NCI-H82 treated with DMSO at 0.1 percent for 48 hours (cell line): ENCODE measurements at regions not wholly inside any gene's neighbourhood (a gene's known extent, or its start where the extent isn't known, plus 50 kb on each side); places are given as distances from the start of the nearest gene placed in this dataset.

Source experiments
- DNase-seq: peaks from one replicate; lab custom pipeline; 2025; ENCODE audit not compliant: unreplicated experiment; lab: John Stamatoyannopoulos, UW

DNA sequence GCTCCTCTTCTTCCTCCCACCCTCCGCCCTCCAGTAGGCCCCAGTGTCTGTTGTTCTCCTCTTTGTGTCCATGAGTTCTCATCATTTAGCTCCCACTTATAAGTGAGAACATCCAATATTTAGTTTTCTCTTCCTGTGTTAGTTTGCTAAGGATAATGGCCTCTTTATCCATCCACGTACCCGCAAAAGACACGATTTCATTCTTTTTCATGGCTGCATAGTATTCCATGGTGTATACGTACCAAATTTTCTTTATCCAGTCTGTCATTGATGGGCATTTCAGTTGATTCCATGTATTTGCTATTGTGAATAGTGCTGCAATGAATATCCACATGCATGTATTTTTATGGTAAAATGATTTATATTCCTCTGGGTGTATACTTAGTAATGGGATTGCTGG, 82.2 kb downstream of the COPS8 start:
- no peak for DNase-seq

DNA sequence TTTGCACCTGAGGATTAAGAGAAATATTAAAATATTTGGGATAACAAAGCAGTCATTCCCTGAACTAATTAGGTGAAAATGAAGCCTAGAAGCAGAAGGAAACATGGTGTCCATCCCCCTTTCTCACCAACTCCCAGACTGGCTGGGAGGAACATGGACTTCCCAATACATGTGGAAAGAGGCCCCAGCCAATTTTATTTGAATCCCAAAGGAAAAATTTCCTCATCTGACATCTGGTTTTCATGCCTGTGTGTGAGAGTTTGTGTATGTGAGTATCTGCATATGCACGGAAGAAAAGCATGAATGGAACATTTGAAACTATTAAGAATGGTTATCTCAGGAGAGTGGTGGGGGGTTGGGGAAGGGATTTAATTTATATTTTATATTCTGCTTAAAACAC, 84.3 kb downstream of the COPS8 start:
- DNase-seq = no peak

DNA sequence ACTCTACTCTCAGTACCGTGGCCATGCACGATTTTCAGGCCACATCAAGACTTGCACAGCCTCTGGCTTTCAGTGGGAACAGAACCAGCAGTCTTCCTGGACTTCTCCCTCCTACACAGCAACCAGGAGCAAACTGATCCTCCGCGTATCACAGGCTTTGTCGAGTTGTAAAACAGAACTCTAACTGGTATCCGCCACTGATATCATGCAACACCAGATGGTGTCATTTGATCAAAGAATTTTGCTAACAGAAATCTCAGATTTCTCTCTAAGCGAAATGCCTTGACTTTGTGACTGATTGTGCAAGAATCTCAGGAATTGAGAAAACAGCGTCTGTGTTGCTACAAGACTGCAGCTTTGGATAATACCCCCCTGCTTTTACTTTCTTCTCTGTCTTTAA, 85.7 kb downstream of the COPS8 start:
- no peak for DNase-seq

DNA sequence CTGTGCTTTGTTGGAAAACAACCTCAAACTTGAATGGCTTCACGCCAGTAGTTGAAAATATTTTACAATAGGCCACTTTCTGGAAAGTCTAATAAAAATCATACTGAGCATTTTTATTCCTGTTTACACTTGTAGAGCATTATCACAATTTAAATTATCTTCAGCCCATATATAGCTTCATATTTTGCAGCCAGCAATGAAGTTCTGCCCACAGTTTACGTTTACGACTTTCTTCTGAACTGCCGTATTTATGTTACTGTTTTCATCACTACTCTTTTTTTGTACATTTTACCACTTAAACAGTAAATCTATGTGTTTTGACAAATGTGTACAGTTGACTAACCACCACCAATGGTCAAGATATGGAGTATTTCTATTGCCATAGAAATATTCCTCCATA, 86.2 kb downstream of the COPS8 start:
- DNase-seq = no peak

DNA sequence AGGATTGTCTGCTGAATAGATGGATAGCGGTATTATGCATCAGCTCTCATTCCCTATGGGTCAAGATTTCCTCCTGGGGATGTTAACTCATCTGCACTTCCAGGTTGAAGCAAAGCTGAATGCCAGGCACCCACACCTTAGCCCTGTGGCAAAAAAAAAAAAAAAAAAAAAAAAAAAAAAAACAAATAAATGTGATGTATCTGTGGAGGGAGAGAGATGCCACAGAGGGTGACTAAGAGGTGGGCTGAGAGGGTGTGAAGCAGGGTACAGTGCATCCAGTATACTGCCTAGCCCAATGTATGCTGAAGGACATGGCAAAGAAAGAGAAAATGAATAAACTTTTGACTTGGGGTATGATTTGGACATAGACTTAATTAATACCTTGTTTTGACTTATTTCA, 91.4 kb downstream of the COPS8 start:
- no peak for DNase-seq

DNA sequence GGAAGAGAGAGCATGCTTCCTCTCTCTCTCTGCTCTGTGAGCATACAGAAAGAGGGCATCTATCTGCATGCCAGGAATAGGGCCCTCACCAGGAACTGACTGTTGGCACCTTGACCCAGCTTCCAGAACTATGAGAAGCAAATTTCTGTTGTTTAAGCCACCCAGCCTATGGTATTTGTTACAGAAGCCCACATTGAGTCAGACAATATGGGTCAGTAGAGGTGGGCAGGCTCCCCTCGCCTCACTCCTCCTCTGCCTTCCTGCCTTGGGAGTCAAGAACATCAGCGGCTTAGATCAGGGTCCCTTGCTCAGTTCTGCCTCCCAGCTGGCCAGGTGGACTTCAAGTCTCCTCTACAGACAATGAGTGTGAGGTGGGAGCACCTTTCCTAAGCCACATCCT, 92.3 kb downstream of the COPS8 start:
- no peak for DNase-seq

DNA sequence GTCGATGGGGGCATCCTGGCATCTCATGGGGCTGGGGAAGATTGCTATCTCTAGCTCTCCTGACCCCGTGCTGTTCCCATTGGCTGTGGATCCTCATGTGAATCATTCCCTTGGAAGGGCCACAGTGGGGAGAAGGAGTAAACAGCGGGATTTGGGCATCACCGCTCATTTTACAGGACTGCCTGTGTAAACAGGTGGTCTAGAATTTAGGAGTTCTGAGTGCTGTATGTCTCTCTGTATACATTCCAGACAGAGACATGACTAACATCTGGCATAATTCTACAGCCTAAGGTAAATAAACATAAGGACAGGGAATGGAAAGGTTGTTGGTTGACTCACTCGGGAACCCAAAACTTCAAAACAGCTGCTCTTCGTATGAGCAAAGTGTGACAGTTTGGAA, 92.7 kb downstream of the COPS8 start:
- DNase-seq = no peak

DNA sequence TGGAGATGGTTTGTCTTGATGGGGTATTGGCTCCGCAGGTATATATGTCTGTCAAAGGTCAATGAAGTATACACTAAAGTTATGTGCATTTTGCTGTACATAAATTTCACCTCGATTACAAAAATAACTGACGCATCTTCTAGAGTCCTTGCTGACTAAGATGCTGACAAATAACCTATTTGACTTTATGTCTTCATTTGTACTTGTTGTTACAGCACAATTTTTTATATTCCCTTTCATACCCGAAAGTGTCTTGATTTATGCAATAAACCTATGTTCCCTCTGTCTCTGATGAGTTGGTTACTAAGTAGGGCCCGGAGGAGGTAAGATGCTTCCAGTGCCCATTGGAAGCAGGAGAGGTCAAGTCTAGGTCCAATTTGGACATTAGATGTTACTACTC, 93.5 kb downstream of the COPS8 start:
- DNase-seq = no peak

GRCh38 chr2:237180187-237180586, 94.5 kb downstream of the COPS8 start:
- no peak for DNase-seq

DNA sequence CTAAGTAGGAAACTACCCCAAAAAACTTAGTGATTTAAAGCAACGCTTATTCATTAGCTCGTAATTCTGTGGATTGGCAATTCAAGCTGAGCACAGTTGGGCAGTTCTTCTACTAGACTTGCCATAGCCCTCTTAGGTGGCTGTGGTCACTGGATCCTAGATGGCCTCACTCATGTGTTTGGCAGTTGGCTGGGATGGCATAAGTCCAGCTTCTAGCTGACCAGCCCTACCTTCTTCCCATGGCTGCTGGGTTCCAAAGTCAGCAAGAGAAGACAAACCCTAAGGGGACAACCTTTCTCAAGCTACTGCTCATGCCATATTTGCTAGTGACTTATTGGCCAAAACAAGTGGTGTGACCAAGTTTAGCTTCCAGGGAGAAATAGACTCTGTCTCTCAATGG, 95.3 kb downstream of the COPS8 start:
- no peak for DNase-seq

DNA sequence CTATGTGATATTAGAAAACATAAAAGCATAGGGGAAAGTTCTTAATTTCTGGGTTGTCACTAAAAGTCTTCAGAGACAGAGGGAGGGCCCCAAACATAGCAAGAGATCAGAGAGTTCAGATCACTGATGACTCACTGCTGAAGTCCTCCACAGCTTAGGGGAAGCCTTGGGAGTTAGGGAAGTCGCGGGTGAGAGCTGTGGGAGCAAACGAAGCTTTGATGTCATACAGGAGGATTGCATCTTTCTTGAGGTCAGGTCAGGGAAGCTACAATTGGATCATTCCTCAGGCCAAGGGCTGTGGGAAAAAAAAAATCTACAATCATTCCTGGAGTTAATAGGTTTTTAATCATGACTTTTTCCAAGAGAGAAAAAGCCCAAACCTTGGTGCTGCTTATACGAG, 96.2 kb downstream of the COPS8 start:
- no peak for DNase-seq

GRCh38 chr2:237182422-237183123, 96.9 kb downstream of the COPS8 start:
- no peak for DNase-seq

- DNase-seq = no peak
Observed at GRCh38 chr2:237184192-237184918, 98.7 kb downstream of the COPS8 start.

DNA sequence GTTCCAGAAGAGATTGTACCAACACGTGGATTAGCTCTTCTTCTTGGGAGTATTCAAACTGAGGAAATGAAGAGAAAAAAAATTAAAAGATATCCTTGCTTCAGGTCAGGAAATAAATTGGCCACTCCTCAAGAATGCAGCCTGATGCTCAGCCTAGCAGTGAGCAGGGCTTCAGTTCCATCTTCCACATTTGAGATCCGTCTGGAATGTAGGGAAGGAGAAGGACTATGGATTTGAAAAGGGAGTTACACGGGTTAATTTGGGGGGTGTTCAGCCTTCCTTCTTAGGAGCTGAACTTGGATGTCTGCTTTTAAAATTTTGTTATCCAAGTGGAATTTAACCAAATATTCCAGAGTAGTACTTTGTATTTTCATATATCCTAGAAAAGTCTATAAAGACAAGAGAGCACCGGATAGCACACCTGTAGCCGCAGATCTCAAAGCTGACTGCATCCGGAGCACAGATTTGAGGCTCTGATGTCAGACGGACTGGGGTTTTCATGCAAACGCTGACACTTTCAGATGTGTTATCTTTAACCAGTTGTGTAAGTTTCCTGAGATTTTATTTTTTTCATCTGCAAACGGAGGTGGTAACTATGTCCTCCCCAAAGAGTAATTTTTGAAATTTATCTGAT, 99.3 kb downstream of the COPS8 start:
- no peak for DNase-seq

DNA sequence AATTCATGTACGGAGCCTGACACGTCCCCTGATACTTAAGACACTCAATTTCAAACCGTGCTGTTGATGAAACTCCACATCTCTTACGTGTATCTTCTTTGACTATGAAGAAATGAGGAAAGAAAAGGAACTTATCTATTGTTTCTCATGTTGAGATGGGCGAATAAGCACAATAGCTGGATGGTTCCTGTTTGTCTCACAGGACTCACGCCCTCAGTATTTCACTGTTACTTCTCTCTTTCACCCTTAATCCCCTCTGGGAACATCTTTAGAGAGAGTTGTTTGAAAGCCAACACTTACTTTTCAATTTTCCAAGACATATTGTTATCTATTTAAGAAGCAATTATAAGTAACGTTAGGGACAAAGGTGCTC, 99.8 kb downstream of the COPS8 start:
- no peak for DNase-seq

DNA sequence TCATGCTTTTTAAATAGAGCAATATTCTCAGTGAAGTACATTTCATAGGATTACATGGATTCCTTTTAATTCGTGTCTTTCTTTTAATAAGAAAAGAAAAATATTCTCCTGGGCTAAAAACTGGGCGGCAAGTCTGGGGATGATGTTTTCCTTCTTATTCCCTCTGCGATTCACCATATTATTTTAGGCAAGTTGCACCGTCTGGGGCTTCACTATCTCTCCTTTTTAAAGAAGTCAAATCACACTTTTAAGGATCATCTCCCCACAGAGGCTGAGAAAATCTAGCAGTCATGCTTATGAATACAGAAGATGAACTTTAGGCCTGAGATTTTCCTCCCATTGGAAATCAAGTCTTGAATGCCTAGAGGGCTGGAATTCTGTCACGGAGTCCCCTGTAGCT, 104.1 kb downstream of the COPS8 start:
- DNase-seq = no peak

DNA sequence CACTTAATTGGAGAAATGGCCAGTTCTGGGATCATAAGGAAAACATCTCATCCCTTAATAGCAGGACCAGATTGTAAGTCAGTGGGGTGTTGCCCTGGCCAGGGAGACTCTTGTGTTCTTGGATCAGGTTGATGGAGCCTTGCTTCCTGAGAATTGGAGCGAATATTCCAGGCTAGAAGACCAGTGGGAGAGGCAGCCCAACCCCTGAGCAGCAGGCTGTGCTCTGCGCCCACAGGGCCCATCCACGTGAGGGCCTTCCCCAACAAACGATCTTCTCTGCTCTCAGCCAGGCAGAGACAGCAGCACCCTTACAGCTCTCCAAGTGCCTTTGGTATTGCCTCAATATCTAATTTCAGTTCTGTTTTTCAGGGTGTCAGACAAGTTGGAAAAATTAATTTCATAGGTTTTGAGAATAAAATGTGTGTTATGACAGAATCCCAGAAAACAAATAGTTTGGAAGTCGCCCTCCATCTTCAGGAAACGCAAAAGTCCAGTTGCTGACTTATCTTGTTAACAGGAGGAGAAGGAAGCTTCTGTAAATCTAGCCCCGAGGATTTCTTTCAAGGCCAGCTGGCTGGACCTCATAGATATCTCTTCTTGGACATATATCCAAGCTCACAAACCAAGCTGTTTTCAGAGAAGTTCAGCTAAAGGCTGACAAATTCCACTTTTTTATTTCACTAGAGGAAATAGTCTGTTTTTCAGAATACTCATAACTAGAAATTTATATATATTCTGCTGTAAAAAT, 105.5 kb downstream of the COPS8 start:
- no peak for DNase-seq

DNA sequence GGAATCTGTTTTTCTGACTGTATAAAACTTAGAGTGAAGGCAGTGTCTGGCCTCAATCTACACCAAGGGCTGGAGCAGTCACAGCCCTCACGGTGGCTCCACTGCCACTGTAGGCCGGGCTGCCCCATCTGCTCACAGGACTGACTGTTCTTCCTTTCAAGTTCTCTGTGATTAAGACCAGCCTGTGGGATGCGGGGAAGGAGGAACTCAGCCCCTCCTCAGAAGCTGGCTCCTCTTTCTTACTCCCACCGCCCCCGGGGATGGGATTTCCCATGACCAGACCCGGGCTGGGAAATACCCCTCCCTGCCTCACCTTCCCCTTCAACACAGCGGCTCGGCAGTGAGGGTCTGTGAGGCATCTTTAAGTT, 106.0 kb downstream of the COPS8 start:
- DNase-seq = no peak

GRCh38 chr2:237192881-237193280, 107.2 kb downstream of the COPS8 start:
- DNase-seq = no peak

DNA sequence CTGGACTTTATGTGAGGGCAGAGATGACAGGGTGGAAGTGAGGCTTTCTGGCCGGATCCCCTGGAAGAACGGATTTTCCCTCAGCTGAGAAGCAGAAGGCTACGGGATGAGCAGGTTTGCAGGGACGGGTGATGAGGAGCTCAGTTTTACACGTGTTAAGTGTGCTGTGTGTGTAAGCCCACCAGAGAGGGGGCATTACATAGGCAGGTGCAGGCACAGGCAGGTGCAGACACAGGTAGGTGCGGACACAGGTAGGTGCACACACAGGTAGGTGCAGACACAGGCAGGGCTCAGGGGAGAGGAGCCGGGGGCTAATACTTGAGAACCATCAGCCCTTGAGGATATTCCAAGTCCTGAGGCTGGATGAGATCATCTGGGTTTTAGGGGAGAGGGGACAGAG, 107.7 kb downstream of the COPS8 start:
- no peak for DNase-seq

GRCh38 chr2:237194081-237194480, 108.4 kb downstream of the COPS8 start:
- DNase-seq = no peak

GRCh38 chr2:237194906-237195305, 109.2 kb downstream of the COPS8 start:
- no peak for DNase-seq
